Hematopoietic multipotent progenitor cell treated with erythropoietin and hydrocortisone succinate and interleukin-3 and kit ligand, for 6 days (in vitro differentiated cells): ENCODE measurements at regions not wholly inside any gene's neighbourhood (a gene's known extent, or its start where the extent isn't known, plus 50 kb on each side); places are given as distances from the start of the nearest gene placed in this dataset.

ENCODE experiments used
- DNase-seq: peaks from one replicate; pipeline ENCODE4 v3.0.0-alpha.2; 2015

DNA sequence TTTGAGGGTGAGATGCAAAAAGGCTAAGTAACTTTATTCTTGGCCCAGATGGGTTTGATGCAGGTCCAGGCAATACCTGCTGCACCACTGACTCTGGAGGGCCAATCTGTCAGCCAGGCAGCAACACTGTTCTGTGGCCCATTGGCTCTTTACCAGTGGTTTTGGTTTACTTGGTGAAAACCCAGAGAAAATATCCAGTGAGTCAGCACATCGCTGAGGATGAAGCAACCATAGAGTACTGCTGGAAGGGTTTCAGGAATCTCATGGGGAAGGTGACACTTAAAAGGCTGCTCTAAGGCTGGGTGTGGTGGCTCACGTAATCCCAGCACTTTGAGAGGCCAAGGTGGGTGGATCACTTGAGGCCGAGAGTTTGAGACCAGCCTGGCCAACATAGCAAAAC, 192.5 kb upstream of the FAM98A start:
- DNase-seq = no peak

DNA sequence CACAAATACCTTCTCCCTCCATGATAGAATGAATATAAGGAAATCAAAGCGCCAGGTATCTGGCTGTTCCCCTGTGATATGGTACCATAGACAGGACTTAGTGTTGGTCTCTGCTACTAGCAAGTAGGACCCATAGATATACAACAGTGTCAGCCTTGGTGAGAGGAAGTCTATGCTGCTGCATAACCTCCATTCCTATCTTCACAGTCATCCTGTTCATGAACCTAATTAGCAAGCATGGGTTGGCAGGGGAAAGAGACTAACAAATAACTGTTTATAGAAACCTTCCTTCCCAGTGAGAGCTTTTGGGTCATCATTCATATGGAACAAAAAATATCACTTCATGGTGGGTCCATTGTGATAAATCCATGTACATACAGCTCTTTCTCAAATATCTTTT, 188.9 kb upstream of the FAM98A start:
- DNase-seq = no peak

DNA sequence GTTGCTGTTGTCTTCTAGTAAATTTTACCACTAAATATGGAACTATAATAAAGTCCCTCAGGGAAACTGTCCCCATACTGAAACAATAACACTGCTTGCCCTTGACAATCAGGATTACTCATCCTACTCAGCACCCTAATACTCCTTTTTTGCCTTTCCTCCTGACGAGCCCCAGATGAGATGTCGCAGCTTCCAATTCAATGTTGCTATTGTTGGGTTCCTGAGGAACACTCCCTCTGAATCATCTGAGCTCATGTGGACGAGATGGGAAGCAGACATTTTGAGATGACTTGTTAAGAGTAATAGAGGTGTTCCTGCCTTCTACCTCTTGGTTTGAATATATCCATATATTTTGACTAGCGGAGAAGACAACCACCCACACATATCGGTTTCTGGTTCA, 187.8 kb upstream of the FAM98A start:
- DNase-seq = no peak

DNA sequence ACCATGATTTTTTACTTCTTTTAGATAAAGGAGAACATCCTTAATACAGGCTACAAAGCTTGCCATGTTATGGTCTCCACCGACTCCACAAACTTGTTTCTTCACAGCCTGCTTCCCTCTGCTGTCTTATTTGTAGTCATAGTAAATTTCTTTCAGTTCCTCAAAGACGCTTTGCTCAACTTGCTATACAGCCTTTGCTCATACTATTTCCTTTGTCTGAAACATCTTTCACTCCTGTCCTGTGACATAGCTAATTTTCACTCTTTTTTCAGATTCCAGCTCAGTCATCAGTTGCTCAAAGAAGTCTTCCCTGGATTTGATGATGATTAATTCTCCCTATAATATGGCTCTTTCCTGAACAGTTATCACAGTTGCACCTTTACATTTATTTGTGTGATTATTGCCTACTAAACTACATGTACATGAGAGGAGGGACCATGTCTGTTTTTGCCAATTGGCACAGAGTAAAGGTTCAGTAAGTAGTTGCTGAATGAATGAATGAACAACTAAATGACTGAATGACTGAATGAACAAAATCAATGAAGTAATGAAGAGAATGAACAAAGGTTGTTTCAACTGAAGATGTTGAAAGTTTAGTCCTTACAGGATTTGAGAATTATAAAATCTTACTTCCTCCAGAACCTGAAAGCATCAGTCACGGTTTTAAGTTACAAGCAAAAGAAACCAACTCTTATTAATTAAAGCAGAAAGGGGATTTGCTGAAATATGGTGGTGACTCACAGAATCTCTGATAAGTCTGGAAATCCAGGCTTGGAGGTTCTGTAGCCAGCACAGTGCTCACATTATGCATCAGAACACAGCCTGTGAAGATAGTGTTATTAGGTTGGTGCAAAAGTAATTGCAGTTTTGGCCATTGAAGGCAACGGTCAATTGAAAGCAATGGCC, 186.4 kb upstream of the FAM98A start:
- DNase-seq = no peak

DNA sequence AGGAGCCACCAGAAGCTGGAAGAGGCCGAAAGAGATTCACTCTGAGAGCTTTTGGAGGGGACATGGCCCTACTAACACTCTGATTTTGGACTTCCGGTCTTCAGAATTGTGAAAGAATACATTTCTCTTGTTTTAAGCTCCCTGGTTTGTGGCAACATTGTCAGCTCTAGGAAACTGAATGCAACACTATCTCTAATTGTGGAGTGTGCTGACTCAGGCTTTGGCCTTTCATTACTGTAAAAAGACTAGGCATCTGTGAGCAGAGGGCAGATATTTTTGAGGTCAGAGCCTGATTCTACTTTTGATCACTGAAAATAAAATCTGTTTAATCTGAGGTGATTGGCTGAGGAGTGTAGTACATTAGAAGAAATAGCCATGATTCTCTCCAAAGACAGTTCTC, 185.4 kb upstream of the FAM98A start:
- DNase-seq = no peak

DNA sequence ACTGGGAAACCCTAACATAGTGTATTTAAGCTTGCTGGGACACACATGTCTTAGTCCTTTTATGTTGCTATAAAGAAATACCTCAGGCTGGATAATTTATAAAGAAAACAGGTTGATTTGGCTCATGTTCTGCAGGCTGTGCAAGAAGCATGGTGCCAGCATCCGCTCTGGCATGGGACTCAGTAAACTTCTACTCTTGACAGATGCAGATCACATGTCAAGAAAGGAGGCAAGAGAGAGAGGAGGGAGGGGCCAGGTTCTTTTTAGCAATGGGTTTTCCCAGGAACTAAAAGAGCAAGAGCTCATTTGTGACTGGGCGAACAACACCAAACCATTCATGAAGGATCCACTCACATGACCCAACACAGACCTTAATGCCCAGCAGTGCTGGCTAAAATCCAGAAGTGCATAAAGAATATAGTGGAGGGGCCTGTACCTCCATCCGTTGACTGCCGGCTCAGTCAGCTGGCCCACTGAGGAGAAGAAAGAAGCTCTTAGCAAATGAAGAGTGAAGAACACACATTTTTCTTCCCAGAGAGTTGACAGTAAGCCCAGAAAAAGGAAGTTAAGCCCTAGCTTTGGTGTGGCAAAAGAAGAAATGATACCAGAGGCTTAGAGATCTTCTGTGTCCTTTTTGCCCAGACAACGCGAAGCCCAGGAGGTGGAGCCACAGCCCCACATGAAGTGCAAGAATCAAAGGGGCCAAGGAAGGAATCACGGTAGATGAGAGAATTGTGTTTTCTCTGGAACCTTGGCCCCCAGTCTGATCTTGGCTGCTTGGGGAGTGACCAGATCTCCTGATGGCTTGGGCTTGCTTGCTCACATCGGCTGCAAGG, 183.5 kb upstream of the FAM98A start:
- no peak for DNase-seq

DNA sequence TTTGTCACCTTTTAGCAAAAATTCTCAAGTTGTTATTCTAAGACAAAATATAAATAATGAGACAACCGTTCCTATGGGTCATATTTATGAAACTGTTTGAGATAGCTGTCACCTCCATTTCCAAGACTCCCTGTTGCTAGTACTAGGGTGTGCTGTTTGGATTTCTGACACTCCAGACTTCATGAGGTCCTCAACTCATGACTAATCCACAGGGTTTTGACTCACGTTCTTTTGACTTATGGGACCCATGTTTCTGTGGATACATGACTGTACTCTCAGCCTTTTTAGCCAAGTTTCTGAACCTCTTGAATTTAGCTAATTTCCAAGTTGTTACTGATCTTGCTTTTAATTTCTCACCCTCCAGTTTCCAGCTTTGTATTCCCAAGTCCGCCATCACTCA, 178.7 kb upstream of the FAM98A start:
- no peak for DNase-seq

DNA sequence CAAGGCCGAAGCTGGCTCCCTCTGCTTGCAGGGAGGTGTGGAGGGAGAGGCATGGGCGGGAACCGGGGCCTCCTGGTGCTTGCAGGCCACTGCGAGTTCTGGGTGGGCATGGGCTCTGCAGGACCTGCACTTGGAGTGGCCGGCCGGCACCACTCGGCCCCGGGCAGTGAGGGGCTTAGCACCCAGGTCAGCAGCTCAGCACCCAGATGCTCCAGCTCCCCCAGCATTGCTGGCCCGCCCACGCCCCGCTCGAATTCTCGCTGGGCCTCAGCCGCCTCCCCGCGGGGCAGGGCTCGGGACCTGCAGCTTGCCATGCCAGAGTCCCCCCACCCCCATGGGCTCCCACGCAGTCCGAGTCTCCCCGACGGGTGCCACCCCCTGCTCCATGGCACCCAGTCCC, 176.2 kb upstream of the FAM98A start:
- DNase-seq = no peak

DNA sequence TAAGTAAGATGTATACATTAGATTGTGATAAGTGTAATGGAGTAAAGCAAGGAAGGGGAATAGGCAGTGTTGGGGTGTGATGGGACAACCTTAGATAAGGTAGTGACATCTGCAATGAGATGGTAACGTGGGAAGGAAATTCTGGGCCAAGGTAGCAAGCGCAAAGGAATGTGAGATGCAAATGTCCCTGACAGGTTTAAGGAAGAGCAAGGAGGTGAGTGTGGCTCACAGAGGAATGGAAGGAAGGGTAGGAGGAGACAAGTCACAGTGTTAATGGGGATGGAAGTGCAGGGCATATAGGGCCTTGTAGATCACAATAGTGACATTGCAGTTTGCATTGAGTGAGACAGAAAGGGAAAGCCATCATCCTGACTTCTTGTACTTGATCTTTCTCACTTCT, 170.9 kb upstream of the FAM98A start:
- no peak for DNase-seq

DNA sequence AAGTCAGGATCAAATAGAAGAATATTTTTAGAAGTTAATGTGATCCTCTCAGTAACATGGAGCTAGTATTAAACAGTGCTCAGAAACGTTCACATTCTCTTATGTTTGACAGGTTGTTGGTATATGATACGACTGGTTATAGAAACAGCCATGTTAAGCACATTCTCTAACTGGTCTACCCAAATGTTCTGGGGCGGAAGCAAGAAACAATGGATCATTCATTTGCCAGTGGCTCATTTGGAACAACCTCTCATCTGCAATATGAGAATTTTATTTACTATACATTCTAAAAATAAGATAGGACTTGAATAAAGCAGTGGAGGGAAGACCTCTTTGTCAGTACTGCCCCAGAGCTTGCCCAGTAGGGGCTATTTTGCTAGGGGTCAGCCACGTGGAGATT, 167.1 kb upstream of the FAM98A start:
- DNase-seq = no peak

DNA sequence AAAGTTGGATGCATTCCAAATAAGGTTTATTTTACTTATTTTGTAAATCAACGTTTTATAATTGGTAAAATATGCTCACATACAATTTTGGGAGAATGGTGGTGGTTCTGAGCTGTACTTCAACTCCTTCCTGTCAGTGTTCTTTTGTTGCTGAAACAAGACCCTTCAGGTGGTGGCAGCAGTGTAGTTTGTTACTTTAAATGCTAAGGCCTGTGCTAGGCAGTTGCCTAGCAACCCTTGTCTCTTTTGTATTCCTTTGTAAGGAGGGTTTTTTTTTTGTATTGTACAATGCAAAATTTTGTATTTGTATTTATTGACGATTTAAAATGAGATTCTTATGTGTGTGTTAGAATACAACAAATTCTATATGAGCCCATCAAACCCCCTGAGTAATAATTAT, 166.0 kb upstream of the FAM98A start:
- no peak for DNase-seq

DNA sequence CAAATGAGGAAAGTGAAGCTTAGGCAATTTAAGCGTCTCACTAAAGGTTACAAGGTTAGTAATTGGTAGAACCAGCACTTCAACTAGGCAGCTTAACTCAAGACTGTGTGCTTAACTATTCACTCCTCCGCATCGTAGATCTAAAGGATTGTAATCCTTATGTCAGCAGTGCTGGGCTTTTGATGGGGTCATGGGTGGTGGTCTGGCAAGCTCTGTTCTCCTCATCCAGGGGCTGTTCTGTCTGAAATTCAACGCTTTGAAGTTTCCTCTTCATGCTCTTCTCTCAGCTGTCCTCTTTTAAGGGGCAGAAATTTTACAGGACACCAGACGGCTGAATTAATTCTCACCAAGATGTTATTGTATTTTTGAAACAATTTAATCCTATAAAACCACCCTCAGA, 165.5 kb upstream of the FAM98A start:
- DNase-seq = no peak

DNA sequence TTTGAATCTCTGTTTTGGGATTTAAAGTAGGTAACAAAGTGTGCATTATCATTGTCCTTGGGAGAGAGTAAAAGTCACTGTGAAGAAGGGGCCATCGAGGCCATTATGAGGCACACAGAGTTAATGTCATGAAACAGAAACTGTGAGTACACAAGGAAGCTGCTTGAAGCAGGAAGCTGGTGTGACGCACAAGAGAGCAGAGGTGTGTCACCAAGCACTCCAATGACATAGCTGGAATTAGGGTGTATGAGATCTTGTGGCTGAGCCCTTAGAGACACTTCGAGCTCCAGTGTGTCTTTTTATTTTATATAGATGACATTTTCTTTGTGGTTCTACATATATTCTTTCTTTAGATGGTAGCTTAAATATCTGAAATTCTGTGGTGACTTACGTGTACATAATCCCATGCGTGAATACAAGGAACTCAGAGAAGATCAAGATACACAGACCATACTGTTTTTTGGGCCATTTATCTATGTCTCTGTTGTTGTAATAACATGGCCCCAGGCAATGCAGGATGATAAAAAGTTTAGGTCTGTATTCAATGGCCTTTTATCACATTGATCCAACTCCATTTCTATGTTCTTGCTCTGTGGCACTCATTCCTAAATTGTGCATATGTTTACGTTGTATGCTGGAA, 164.7 kb upstream of the FAM98A start:
- no peak for DNase-seq

DNA sequence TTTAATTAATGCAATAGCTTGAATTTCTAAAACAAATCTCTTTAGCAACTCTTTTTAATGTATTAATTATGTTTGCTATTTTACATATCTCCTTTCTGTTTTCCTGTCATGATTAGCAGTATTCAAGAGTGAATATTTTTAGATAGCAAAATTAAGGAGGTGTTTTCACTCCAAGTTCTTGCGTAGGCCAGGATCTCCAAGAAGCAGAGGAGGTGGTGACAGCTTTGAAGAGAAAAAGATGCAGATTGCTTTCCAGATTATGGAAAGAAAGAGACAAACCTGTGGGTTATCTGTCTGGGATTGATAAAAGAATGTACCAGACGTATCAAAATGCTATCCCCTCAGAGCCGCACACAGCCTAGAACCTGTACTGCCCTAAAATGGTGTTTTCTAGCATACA, 163.5 kb upstream of the FAM98A start:
- DNase-seq = no peak

DNA sequence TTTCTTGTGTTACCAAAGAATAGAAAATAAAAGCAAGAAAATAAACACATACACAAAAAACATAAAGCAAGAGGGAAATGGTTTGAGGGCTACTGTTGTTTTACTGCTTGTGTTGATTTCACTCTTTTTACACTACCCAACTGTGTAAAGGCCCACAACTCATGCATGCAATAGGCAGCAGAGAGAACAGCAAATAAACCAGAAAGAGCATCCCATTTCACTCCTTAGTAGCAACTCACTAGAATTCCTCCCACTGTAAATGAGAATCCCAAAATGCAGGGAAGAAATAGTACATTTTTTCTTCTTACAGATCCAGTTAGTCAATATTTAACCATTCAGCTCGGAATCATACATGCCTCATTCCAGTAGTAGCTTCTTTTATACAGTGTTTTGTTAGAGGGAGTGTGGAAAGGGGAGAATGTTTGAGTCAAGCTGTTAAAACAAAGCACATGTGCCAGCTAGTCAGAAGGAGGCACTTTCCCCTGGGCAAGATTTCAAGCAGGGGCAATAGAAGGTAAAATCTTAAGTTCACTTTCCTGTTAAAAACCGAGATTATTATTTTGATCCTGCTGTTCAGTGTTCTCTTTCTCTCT, 147.2 kb upstream of the FAM98A start:
- DNase-seq = no peak

DNA sequence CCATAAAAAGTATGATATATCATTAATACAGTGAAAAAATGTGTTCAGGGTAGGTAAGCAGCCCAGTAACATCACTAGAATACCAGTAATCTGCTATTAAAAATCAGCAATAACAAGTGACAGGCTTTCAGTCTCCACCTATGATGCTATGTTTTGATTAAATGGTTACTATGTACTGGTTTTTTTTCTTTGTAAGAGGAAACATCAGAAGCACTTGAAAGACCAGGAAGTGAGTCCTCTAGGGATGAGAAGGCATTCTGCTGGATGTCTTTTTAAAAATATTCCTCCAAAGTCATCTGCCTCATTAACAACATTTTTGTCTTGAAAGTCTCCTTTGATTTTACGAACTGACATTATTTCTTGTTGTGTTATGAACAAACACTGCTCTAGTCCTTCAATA, 136.0 kb upstream of the FAM98A start:
- no peak for DNase-seq

DNA sequence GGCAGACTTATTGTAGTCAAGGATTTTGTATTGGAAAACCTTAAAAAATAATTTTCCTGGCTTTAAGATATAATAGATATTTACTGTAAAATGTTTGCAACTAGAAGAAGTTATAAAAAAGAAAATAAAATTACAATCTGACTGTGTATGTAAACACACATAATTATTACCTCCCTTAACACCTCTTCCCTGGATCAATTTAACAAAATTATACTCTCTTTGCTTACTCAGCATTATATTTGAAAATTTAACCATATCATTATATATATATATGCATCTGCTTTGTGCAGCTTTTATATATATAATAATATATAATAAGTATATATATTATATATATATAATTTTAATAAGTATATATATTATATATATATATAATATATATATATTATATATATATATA, 131.7 kb upstream of the FAM98A start:
- DNase-seq = no peak

DNA sequence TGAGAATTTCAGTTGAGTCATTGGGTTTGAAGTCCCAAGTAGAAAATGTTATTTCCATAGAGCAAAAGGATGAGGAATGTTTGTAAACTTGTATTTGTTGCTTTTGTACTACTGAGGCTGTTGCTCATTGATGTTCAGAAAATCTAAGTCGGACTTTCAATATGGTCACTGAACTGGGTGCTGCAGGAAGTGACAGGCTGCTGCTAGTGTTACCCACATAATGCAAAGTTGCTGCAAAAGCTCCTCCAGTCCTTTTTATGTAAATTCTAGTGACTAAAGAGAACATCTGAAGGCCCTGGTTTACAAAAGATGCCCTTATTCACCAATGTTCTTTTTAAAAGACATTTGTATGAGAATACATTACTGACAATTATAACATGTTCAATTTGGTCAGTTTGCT, 131.1 kb upstream of the FAM98A start:
- DNase-seq = no peak

DNA sequence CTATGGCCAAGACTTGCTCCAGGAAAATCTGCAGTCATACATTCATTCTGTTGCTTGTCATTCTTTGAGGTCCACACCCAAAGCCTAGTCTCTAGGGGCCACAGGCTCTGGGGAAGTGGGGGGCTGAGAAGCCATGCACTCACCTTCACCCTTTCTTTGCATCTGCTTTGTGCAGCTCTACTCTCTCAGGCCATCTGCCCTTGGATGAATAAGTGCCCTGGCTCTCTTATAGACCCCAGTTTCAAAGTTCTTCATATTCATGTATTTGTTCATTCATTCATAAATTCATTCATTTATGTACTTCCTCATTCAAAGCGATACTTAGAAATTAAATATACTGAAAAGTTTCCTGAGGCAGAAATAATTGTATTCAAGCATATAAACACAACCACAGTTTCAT, 130.3 kb upstream of the FAM98A start:
- no peak for DNase-seq

DNA sequence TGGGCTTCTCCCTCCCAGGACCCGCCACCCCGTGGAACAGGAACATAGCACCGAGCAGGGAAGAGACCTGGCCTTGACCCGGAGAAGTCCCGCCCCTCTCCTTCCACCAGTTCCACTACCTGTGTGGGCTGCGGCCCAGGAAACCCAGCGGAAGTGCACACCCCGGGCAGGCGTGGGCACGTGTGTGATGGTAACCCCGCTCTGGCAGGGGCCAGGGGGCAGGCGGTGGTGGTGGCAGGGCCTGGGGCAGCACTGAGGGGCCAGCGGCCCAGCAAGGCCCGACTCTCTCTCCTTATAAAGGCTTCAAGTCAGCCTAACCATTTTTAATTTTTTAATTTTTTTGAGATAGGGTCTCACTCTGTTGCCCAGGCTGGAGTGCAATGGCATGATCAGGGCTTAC, 129.0 kb upstream of the FAM98A start:
- DNase-seq = no peak

DNA sequence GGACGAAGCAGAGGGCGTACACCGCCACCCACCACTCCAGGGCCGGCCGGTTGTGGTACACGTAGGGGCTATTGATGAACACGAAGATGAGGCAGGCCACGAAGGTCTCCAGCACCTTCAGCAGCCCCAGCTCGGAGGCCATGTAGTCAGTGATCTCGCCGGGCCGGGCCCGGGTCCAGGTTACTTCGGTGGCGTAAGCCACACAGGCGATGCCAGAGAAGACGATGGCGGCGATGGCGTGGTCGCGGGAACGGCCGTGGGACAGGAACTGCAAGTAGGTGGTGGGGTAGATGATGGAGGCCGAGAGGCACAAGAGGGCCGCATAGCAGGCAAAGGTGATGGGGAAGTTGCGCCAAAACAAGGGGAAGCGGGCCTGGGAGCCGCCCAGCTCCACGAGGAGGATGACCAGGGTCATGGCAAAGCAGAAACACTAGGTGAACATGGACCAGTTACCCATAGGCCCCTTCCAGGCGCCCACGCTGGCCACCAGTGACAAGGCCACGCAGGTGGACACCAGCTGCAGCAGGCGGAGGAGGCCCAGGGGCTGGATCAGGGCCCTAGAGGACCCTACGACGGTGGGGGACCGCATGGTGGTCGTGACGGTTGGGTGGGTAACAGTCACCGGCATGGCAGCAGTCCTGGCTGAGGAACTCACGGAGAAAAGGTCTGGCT, 128.4 kb upstream of the FAM98A start:
- DNase-seq = no peak

DNA sequence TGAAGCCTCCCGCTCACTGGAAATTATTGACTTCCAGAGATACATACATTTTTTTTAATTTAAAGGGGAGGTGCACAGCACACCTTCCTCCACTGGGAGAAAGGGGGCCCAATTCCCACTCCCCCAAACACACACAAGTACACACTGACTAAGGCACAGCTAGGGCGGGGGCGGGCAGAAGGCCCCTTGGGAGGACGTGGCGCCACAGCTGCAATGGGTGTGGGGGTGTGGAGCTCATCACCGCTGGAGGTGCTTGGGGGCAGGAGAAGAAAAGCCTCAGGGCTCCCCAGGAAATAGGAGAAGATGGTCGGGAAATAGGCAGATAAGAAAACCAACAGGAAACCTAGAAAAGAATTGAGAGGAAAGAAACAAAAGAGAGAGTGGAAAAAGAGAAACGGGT, 127.3 kb upstream of the FAM98A start:
- DNase-seq = no peak

DNA sequence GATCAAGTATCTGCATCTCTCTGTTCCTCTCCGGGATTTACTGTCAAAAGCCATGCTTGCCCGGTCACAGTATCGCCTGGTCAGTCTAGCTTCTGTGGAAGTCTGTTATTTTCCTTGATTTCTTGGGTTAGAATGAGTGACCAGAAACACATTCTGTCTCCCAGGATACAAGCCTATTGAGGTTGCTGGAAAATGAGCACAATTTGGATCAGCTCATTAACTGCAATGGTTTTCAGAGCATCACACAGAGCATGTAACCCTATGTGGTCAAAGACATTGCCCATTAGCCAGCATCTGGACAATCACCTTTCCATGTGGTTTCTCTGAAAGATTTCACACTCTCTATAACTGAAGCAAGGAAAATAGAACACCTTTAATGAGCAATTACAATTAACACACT, 124.2 kb upstream of the FAM98A start:
- no peak for DNase-seq
